HCT116 (cell line): ENCODE measurements at regions not wholly inside any gene's neighbourhood (a gene's known extent, or its start where the extent isn't known, plus 50 kb on each side); places are given as distances from the start of the nearest gene placed in this dataset.

Source experiments
- ATAC-seq: fragments of 200-7000 bp; cut with Tn5 transposase; 2 replicates; pipeline ENCODE4 v1.9.1; 2020; ENCODE audit warnings: mild to moderate bottlenecking, moderate library complexity
- BruUV-seq: library from RNA; stranded (reverse); fragments of 400-500 nt; replicated peaks from 2 replicates; lab custom pipeline; 2021; lab: Mats Ljungman, UMichigan
- CTCF ChIA-PET: fragments of 300-600 bp; sonication (Branson Sonifier 250); formaldehyde crosslinking; loops from one replicate; lab custom pipeline; 2021; ENCODE audit warnings: antibody characterized with exemption; lab: Charles Lee
- POLR2A ChIA-PET: fragments of 300-600, 350-600 bp; sonication (Branson Sonifier 250); formaldehyde crosslinking; loops from one replicate; lab custom pipeline; 2021; ENCODE audit warnings: antibody characterized with exemption; lab: Charles Lee
- RAD21 ChIA-PET, 2 experiments: fragments of 300-600 bp; sonication (Branson Sonifier 250); formaldehyde crosslinking; loops; one replicate each; lab custom pipeline; 2023; ENCODE audit warnings: low total read pairs in 2 of 2; ENCODE audit not compliant: uncharacterized antibody in 2 of 2, unreplicated experiment in 2 of 2, low non-redundant PET in 1 of 2; lab: Charles Lee
- DNase-seq: peaks from one replicate; pipeline ENCODE4 v3.0.0-alpha.2; 2010; ENCODE audit warnings: low read depth, low spot score
- H2AFZ ChIP-seq: fragments of 200-600 bp; shearing (Covaris generic), sonication (generic); 2 replicates; pipeline ENCODE4 v1.6.1; 2017; ENCODE audit warnings: low read depth, mixed run types, mixed read lengths, antibody characterized with exemption, low read length; ENCODE audit not compliant: poor library complexity, severe bottlenecking
- H3K27ac ChIP-seq: 2 replicates; pipeline ENCODE4 v1.5.1; 2012; ENCODE audit warnings: low read depth, low read length
- H3K27me3 ChIP-seq: fragments of 200-600 bp; sonication (generic); 2 replicates; pipeline ENCODE4 v1.6.1; 2016; ENCODE audit warnings: mixed run types, low read length, mixed read lengths; ENCODE audit not compliant: insufficient read depth
- H3K36me3 ChIP-seq, 2 experiments: fragments of 200-500 bp in 1 of 2; fragments of 200-600 bp in 1 of 2; sonication (Bioruptor generic) in 1 of 2; sonication (generic) in 1 of 2; 2 replicates each; pipeline versions ENCODE4 v1.5.1 to v1.6.1; 2014 to 2016; ENCODE audit warnings: low read length in 2 of 2, inconsistent platforms in 1 of 2, mixed read lengths in 1 of 2, mixed run types in 1 of 2; ENCODE audit not compliant: insufficient read depth in 2 of 2, control insufficient read depth in 1 of 2
- H3K4me1 ChIP-seq, 2 experiments: fragments of 200-600 bp in 1 of 2; sonication (generic) in 1 of 2; 2 replicates each; pipeline versions ENCODE4 v1.5.1 to v1.6.1; 2012 to 2017; ENCODE audit warnings: low read length in 2 of 2, inconsistent platforms in 1 of 2, mild to moderate bottlenecking in 1 of 2, mixed read lengths in 1 of 2, mixed run types in 1 of 2, moderate library complexity in 1 of 2; ENCODE audit not compliant: insufficient read depth in 2 of 2, control insufficient read depth in 1 of 2
- H3K4me2 ChIP-seq: fragments of 200-600 bp; sonication (generic); 2 replicates; pipeline ENCODE4 v1.6.1; 2017; ENCODE audit warnings: mixed run types, low read length, mixed read lengths
- H3K4me3 ChIP-seq, 2 experiments: fragments of 200-600 bp in 1 of 2; sonication (generic) in 1 of 2; replicated peaks in 1 of 2; 2 replicates each; pipeline ENCODE4 v1.5.1; 2011 to 2016; ENCODE audit warnings: low read length in 2 of 2, control low read depth in 1 of 2, low read depth in 1 of 2, mild to moderate bottlenecking in 1 of 2, mixed read lengths in 1 of 2, mixed run types in 1 of 2
- H3K79me2 ChIP-seq: fragments of 200-600 bp; sonication (generic); 2 replicates; pipeline ENCODE4 v1.6.1; 2017; ENCODE audit warnings: mild to moderate bottlenecking, mixed run types, low read length, moderate library complexity, mixed read lengths; ENCODE audit not compliant: insufficient read depth
- H3K9ac ChIP-seq: fragments of 200-600 bp; sonication (generic); 2 replicates; pipeline ENCODE4 v1.6.1; 2016; ENCODE audit warnings: low read length, mixed read lengths
- H3K9me2 ChIP-seq: fragments of 200-600 bp; sonication (generic), shearing (Covaris generic); 2 replicates; pipeline ENCODE4 v1.6.1; 2017; ENCODE audit warnings: mixed run types, mild to moderate bottlenecking, moderate library complexity; ENCODE audit not compliant: insufficient read depth
- H3K9me3 ChIP-seq, 2 experiments: fragments of 200-500 bp in 1 of 2; fragments of 200-600 bp in 1 of 2; sonication (Bioruptor generic) in 1 of 2; sonication (generic) in 1 of 2; 2 replicates each; pipeline ENCODE4 v1.6.1; 2014 to 2017; ENCODE audit warnings: low read length in 2 of 2, mixed read lengths in 2 of 2, inconsistent platforms in 1 of 2, low read depth in 1 of 2, mild to moderate bottlenecking in 1 of 2, mixed run types in 1 of 2, moderate library complexity in 1 of 2; ENCODE audit not compliant: control insufficient read depth in 1 of 2, insufficient read depth in 1 of 2
- H4K20me1 ChIP-seq: fragments of 200-600 bp; sonication (generic), shearing (Covaris generic); 2 replicates; pipeline ENCODE4 v1.6.1; 2017; ENCODE audit warnings: mixed run types, mild to moderate bottlenecking, moderate library complexity; ENCODE audit not compliant: insufficient read depth
- EZH2phosphoT487 ChIP-seq: fragments of 200-600 bp; IDR thresholded peaks from 2 replicates; pipeline ENCODE4 v1.6.1; 2018; ENCODE audit warnings: antibody characterized with exemption, borderline replicate concordance
- SRF ChIP-seq: IDR thresholded peaks from 2 replicates; pipeline ENCODE4 v1.6.1; 2012; ENCODE audit warnings: low read depth
- ZNF274 ChIP-seq: fragments of 200-500 bp; sonication (Bioruptor generic); IDR thresholded peaks from 2 replicates; pipeline ENCODE4 v1.6.1; 2014; ENCODE audit warnings: mild to moderate bottlenecking, low read depth, low read length, inconsistent platforms
- intact Hi-C: fragments of 100-400 bp; cut with micrococcal nuclease; formaldehyde crosslinking; loops from 2 replicates; pipeline ENCODE4 v1.10.0; 2022

DNA sequence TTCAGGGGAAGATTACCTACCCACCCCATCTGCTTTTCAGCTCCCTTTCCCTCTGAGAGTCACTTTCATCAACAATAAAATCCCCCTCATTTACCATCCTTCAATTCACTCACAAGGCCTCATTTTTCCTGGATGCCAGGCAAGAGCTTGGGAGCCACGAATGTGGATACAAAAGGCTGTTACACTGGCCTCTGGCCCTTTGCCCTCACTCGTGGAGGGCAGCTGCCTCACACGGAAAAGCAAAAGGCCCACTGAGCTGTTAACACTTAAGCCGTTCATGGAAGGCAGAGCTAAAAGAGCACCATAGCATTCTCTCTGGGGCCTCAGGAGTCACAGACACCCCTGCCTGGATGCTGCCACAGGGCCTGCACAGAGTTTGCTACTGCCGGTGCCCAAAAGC, 102.4 kb upstream of the TUSC7 start:
- BruUV-seq = no TSS peak

DNA sequence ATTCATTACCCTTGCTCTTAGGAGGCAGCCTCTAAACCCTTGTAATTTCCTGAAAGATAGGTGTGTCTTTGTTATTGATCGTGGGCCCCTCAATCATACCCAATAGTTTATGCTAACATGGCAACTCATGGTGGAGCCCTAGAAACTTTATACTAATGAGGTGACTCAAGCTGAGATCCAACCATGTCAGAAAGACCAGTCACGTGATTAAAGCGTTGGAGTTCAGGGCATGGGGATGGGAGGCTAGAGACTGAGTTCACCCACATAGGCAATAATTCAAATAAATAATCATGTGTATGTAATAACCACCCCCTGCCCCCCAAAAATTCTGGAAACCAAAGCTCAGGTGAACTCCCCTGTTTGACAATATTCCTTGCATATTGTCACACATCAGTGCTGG, 99.5 kb upstream of the TUSC7 start:
- Histone ChIP-seq H3K4me1 (no peaks in the 10 kb centered on the region), H2AFZ (no peak overlapping the region), H3K27me3 (no peaks in the 10 kb centered on the region), H3K36me3 (no peaks in the 10 kb centered on the region), H3K9ac (no peak overlapping the region), H3K79me2 (no peaks in the 10 kb centered on the region), H3K9me3 (no peaks in the 10 kb centered on the region), H3K27ac (no peak overlapping the region), H3K4me3 (no peak overlapping the region), H3K9me2 (no peaks in the 10 kb centered on the region)
- ChIA-PET RAD21 (no interaction called here), POLR2A (no interaction called here), CTCF (no interaction called here)
- ATAC-seq (no peak), DNase-seq (no peak)
- intact Hi-C loops = loop anchor here (10.0 kb wide), 1 partner anchor 145 kb away; no protein-coding TSS in a partner anchor
- BruUV-seq = no TSS peak
- TF ChIP-seq EZH2phosphoT487 (no peak), ZNF274 (no peak)
- TF ChIP-seq, all 23 proteins: peak for 0
- Histone ChIP-seq H4K20me1 (no peaks in the 10 kb centered on the region), H3K4me2 (no peak overlapping the region)

More for the DNA sequence above, 102.4 kb upstream of the TUSC7 start:
- no peak overlapping the region for H3K4me3 ChIP-seq
- H2AFZ ChIP-seq = no peak overlapping the region
- ChIA-PET RAD21 (no interaction called here), CTCF (no interaction called here), POLR2A (no interaction called here)
- no peak overlapping the region for H3K27ac ChIP-seq
- no peaks in the 10 kb centered on the region for H3K36me3 ChIP-seq
- no peak for ATAC-seq
- H3K9me2 ChIP-seq = no peaks in the 10 kb centered on the region
- H3K9me3 ChIP-seq = no peaks in the 10 kb centered on the region
- no peak overlapping the region for H3K9ac ChIP-seq
- no peaks in the 10 kb centered on the region for H3K79me2 ChIP-seq
- no peak for DNase-seq
- intact Hi-C loops = no loop called here
- H4K20me1 ChIP-seq = no peaks in the 10 kb centered on the region
- TF ChIP-seq SRF = no peak
- H3K4me1 ChIP-seq = no peaks in the 10 kb centered on the region
- H3K4me2 ChIP-seq = no peak overlapping the region
- H3K27me3 ChIP-seq = no peaks in the 10 kb centered on the region
